ENCODE measurements at regions not wholly inside any gene's neighbourhood (a gene's known extent, or its start where the extent isn't known, plus 50 kb on each side); places are given as distances from the start of the nearest gene placed in this dataset.

DNA sequence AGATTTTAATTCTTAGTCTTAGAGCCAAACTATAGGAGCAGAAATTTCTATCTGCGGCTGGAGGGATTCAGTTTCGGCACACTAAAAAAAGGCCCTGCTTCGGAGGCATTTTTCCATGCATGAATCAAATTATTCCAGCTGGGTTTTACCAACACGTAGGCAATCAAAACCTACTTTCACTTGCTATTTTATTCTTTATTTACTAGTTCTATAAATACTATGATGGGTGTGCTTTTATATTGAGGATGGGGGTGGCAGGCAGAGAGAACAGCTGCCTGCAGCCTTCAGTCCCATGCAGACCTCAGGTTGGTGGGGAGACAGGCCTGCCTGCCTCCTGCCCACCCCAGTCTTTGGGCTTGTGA, 609.8 kb downstream of the BCOR start (continued):
- TF ChIP-seq, protein P1, sequence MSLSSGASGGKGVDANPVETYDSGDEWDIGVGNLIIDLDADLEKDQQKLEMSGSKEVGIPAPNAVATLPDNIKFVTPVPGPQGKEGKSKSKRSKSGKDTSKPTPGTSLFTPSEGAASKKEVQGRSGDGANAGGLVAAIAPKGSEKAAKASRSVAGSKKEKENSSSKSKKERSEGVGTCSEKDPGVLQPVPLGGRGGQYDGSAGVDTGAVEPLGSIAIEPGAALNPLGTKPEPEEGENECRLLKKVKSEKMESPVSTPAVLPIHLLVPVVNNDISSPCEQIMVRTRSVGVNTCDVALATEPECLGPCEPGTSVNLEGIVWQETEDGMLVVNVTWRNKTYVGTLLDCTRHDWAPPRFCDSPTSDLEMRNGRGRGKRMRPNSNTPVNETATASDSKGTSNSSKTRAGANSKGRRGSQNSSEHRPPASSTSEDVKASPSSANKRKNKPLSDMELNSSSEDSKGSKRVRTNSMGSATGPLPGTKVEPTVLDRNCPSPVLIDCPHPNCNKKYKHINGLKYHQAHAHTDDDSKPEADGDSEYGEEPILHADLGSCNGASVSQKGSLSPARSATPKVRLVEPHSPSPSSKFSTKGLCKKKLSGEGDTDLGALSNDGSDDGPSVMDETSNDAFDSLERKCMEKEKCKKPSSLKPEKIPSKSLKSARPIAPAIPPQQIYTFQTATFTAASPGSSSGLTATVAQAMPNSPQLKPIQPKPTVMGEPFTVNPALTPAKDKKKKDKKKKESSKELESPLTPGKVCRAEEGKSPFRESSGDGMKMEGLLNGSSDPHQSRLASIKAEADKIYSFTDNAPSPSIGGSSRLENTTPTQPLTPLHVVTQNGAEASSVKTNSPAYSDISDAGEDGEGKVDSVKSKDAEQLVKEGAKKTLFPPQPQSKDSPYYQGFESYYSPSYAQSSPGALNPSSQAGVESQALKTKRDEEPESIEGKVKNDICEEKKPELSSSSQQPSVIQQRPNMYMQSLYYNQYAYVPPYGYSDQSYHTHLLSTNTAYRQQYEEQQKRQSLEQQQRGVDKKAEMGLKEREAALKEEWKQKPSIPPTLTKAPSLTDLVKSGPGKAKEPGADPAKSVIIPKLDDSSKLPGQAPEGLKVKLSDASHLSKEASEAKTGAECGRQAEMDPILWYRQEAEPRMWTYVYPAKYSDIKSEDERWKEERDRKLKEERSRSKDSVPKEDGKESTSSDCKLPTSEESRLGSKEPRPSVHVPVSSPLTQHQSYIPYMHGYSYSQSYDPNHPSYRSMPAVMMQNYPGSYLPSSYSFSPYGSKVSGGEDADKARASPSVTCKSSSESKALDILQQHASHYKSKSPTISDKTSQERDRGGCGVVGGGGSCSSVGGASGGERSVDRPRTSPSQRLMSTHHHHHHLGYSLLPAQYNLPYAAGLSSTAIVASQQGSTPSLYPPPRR (CRISPR knock-in tag; IDR thresholded peaks at IDR 0.05; ENCODE audit: borderline replicate concordance): no peak
- TF ChIP-seq ATF7 (IDR thresholded peaks at IDR 0.05) (no peak), HDAC3 (IDR thresholded peaks at IDR 0.05; ENCODE audit: borderline replicate concordance, partially characterized antibody) (no peak), SRSF3 (IDR thresholded peaks at IDR 0.05; ENCODE audit: insufficient read depth, low read length) (no peak), L3MBTL2 (IDR thresholded peaks at IDR 0.05) (no peak), NFXL1 (CRISPR knock-in tag; IDR thresholded peaks at IDR 0.05) (no peak)
- TF ChIP-seq, protein P2, sequence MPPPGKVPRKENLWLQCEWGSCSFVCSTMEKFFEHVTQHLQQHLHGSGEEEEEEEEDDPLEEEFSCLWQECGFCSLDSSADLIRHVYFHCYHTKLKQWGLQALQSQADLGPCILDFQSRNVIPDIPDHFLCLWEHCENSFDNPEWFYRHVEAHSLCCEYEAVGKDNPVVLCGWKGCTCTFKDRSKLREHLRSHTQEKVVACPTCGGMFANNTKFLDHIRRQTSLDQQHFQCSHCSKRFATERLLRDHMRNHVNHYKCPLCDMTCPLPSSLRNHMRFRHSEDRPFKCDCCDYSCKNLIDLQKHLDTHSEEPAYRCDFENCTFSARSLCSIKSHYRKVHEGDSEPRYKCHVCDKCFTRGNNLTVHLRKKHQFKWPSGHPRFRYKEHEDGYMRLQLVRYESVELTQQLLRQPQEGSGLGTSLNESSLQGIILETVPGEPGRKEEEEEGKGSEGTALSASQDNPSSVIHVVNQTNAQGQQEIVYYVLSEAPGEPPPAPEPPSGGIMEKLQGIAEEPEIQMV (tag; conservative IDR thresholded peaks at IDR 0.05; ENCODE audit: low read depth): no peak
- TF ChIP-seq, protein P3, sequence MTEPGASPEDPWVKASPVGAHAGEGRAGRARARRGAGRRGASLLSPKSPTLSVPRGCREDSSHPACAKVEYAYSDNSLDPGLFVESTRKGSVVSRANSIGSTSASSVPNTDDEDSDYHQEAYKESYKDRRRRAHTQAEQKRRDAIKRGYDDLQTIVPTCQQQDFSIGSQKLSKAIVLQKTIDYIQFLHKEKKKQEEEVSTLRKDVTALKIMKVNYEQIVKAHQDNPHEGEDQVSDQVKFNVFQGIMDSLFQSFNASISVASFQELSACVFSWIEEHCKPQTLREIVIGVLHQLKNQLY (CRISPR knock-in tag; conservative IDR thresholded peaks at IDR 0.05): no peak
- TF ChIP-seq, protein P4, sequence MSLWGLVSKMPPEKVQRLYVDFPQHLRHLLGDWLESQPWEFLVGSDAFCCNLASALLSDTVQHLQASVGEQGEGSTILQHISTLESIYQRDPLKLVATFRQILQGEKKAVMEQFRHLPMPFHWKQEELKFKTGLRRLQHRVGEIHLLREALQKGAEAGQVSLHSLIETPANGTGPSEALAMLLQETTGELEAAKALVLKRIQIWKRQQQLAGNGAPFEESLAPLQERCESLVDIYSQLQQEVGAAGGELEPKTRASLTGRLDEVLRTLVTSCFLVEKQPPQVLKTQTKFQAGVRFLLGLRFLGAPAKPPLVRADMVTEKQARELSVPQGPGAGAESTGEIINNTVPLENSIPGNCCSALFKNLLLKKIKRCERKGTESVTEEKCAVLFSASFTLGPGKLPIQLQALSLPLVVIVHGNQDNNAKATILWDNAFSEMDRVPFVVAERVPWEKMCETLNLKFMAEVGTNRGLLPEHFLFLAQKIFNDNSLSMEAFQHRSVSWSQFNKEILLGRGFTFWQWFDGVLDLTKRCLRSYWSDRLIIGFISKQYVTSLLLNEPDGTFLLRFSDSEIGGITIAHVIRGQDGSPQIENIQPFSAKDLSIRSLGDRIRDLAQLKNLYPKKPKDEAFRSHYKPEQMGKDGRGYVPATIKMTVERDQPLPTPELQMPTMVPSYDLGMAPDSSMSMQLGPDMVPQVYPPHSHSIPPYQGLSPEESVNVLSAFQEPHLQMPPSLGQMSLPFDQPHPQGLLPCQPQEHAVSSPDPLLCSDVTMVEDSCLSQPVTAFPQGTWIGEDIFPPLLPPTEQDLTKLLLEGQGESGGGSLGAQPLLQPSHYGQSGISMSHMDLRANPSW (CRISPR knock-in tag; IDR thresholded peaks at IDR 0.05): no peak
